Transverse colon (tissue), 4 donors: ENCODE measurements at regions not wholly inside any gene's neighbourhood (a gene's known extent, or its start where the extent isn't known, plus 50 kb on each side); places are given as distances from the start of the nearest gene placed in this dataset.

Source experiments
- DNase-seq: peaks from one replicate; pipeline ENCODE4 v3.0.0-alpha.2; 2019
- H3K27ac ChIP-seq, 4 donors: fragments of 200-600 bp; sonication (generic); 2 replicates each; pipeline ENCODE4 v1.5.1; 2016 to 2018; ENCODE audit warnings: inconsistent platforms in 4 of 4
- H3K27me3 ChIP-seq: fragments of 200-600 bp; sonication (generic); 2 replicates; pipeline ENCODE4 v1.5.1; 2017; ENCODE audit warnings: inconsistent platforms
- H3K36me3 ChIP-seq, 4 donors: fragments of 200-600 bp; sonication (generic); 2 replicates each; pipeline ENCODE4 v1.5.1; 2017 to 2019; ENCODE audit warnings: inconsistent platforms in 4 of 4
- H3K4me1 ChIP-seq, 4 donors: fragments of 200-600 bp; sonication (generic); 2 replicates each; pipeline ENCODE4 v1.5.1; 2017 to 2020; ENCODE audit warnings: inconsistent platforms in 4 of 4
- H3K4me3 ChIP-seq, 4 donors: fragments of 200-600 bp; sonication (generic); 1 replicate in 1 of 4; 2 replicates in 3 of 4; pipeline versions ENCODE4 v1.5.1 to v1.6.1; 2017 to 2019; ENCODE audit warnings: inconsistent platforms in 4 of 4
- H3K9me3 ChIP-seq, 2 donors: fragments of 200-600 bp; sonication (generic); 2 replicates each; pipeline ENCODE4 v1.5.1; 2017 to 2019; ENCODE audit warnings: inconsistent platforms in 2 of 2
- EP300 ChIP-seq: sonication (generic); formaldehyde crosslinking; IDR thresholded peaks from one replicate; pipeline ENCODE4 v1.6.1; 2017; ENCODE audit warnings: antibody characterized with exemption, low read depth
- POLR2A ChIP-seq: fragments of 450-650 bp; IDR thresholded peaks from one replicate; pipeline ENCODE4 v1.6.1; 2016; ENCODE audit warnings: antibody characterized with exemption, mild to moderate bottlenecking, moderate library complexity
- POLR2AphosphoS5 ChIP-seq, 3 donors: sonication (generic); formaldehyde crosslinking; IDR thresholded peaks; one replicate each; pipeline ENCODE4 v1.6.1; 2016; ENCODE audit warnings: antibody characterized with exemption in 3 of 3
- WGBS, 2 donors: methylation state at CpG; one replicate each; pipeline ENCODE4 v1.1.5; 2018; ENCODE audit warnings: low coverage in 1 of 2; 5-methylcytosine and 5-hydroxymethylcytosine counted together
- in situ Hi-C, 4 donors: fragments of 200-750 bp; cut with MboI; loops; one replicate each; pipeline versions ENCODE4 v1.15.0 to v1.15.1; 2017; ENCODE audit warnings: low sequenced_read_pairs in 3 of 4, low pct_ligation_motif_present in 1 of 4, low pct_unique_long_range_greater_than_20kb in 1 of 4
- intact Hi-C: fragments of 100-400 bp; cut with DNase I; formaldehyde crosslinking; loops from one replicate; pipeline ENCODE4 v1.15.1; 2023; ENCODE audit warnings: low total_unique reads
- TF ChIP-seq, protein P1 (sequence below), 5 experiments: fragments of 200-600 bp in 3 of 5; fragments of 450-650 bp in 2 of 5; sonication (generic) in 3 of 5; IDR thresholded peaks; 1 replicate in 2 of 5; 2 replicates in 3 of 5; pipeline ENCODE4 v1.5.1; 2016 to 2017; ENCODE audit warnings: antibody characterized with exemption in 5 of 5, inconsistent platforms in 3 of 5, mild to moderate bottlenecking in 2 of 5, moderate library complexity in 1 of 5

DNA sequence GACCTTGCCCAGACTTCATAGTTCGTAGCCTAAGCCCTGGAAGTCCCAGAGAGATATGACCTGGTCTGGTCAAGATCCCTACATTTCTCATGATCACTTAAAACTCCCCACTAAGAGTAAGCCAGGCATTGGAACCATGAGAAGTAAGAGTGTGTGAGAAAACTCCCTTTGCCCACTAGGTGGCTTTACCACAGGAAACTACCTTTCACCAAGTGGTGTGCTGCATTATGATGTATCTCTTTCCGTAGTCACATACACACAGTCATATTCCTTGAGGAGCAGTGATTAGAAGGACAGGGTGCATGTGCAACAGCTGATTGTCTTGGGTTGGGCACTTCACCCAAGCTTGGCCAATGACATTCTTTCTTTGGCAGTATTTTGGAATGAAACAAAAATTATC, 639.3 kb downstream of the KCNJ2 start:
- DNase-seq = no peak
- TF ChIP-seq POLR2AphosphoS5 (IDR thresholded peaks at IDR 0.05) = no peak
- TF ChIP-seq, protein P1, sequence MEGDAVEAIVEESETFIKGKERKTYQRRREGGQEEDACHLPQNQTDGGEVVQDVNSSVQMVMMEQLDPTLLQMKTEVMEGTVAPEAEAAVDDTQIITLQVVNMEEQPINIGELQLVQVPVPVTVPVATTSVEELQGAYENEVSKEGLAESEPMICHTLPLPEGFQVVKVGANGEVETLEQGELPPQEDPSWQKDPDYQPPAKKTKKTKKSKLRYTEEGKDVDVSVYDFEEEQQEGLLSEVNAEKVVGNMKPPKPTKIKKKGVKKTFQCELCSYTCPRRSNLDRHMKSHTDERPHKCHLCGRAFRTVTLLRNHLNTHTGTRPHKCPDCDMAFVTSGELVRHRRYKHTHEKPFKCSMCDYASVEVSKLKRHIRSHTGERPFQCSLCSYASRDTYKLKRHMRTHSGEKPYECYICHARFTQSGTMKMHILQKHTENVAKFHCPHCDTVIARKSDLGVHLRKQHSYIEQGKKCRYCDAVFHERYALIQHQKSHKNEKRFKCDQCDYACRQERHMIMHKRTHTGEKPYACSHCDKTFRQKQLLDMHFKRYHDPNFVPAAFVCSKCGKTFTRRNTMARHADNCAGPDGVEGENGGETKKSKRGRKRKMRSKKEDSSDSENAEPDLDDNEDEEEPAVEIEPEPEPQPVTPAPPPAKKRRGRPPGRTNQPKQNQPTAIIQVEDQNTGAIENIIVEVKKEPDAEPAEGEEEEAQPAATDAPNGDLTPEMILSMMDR (IDR thresholded peaks at IDR 0.05) = peak in 3 of 5 experiments; percentile 11 to 30 (median 18)
- WGBS, 2 donors = 63 to 76% methylated on average over 1 to 2 of the region's 2 CpGs

DNA sequence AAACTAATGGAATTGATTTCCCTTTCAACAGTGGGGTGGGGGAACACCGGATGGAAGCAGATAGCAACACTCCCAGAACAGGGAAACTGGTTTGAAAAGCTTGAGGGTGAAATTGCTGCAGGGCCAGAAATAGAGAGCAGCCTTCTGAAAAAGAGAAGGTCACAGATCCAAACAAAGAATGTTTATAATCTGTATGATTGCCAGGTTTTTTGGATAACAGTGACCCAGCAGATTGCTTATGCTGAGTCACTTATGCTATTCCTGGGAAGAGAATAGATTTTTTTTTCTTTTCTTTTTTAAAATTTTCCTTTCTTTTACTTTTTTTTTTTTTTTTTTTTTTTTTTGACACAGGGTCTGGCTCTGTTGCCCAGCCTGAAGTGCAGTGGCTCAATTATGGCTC, 641.3 kb downstream of the KCNJ2 start:
- TF ChIP-seq, protein P1 (IDR thresholded peaks at IDR 0.05) = no peak
- no peak for TF ChIP-seq EP300
- TF ChIP-seq POLR2A = no peak
- no peak for TF ChIP-seq POLR2AphosphoS5 (IDR thresholded peaks at IDR 0.05)
- in situ Hi-C loops (no loop called here), intact Hi-C loops (no loop called here)
- no peak overlapping the region for H3K27ac ChIP-seq
- WGBS, 2 donors = 64 to 70% methylated on average over 1 of the region's 1 CpG
- H3K4me1 ChIP-seq = no peaks in the 10 kb centered on the region
- DNase-seq = no peak
- no peaks in the 10 kb centered on the region for H3K9me3 ChIP-seq
- H3K27me3 ChIP-seq = no peaks in the 10 kb centered on the region
- no peak overlapping the region for H3K4me3 ChIP-seq
- H3K36me3 ChIP-seq = no peaks in the 10 kb centered on the region

More for the DNA sequence above, 639.3 kb downstream of the KCNJ2 start:
- Histone ChIP-seq H3K9me3 (no peaks in the 10 kb centered on the region), H3K36me3 (no peaks in the 10 kb centered on the region), H3K27me3 (no peaks in the 10 kb centered on the region), H3K27ac (no peak overlapping the region), H3K4me1 (no peaks in the 10 kb centered on the region), H3K4me3 (no peak overlapping the region)
- intact Hi-C loops (no loop called here), in situ Hi-C loops (no loop called here)

DNA sequence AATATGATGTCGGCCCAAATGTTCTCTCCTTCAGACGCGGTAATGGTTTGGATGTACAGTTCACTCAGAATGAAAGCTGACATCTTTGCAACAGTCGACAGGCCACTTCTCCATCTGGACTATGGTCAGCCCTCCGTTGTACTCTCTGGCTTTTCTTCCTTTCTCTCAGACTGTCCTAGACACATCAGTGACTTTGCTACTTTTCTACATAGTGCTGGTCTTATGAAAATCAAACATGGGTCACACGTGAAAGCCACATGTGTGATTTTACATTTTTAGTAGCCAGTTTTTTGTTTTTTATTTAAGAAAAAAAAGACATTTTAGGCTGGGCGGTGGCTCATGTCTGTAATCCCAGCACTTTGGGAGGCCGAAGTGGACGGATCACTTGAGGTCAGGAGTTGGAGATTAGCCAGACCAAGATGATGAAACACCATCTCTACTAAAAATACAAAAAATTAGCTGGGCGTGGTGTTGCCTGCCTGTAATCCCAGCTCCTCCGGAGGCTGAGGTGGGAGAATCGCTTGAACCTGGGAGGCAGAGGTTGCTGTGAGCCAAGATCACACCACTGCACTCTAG, 644.1 kb downstream of the KCNJ2 start:
- H3K27me3 ChIP-seq = no peaks in the 10 kb centered on the region
- H3K9me3 ChIP-seq = no peaks in the 10 kb centered on the region
- no peak for DNase-seq
- H3K4me3 ChIP-seq = no peak overlapping the region
- WGBS, 2 donors = 80 to 85% methylated on average over 7 to 12 of the region's 12 CpGs
- no peak overlapping the region for H3K27ac ChIP-seq
- in situ Hi-C loops = no loop called here
- no peaks in the 10 kb centered on the region for H3K36me3 ChIP-seq
- TF ChIP-seq POLR2AphosphoS5 (IDR thresholded peaks at IDR 0.05) (no peak), POLR2A (no peak), EP300 (no peak)
- TF ChIP-seq, protein P1 (IDR thresholded peaks at IDR 0.05) = no peak
- intact Hi-C loops = no loop called here
- H3K4me1 ChIP-seq = no peaks in the 10 kb centered on the region

DNA sequence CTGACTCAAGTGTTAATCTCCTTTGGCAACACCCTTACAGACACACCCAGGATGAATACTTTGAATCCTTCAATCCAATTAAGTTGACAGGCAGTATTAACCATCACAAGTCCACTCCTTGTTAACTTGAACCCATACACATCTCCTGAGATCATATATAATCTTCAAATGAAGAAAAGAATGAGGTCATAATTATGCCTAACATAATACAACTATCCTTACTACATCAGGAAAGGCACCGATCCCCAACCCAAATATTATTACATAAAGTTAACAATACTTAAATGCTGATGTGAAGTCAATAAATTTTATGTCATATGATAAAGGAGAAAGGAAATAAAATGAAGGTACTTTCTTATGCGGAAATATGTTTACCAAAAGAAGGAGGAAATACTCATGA, 649.9 kb downstream of the KCNJ2 start:
- WGBS, 2 donors = 35 to 79% methylated on average over 2 of the region's 2 CpGs
- no peaks in the 10 kb centered on the region for H3K27me3 ChIP-seq
- no peak overlapping the region for H3K27ac ChIP-seq
- no peak overlapping the region for H3K4me3 ChIP-seq
- H3K36me3 ChIP-seq = no peaks in the 10 kb centered on the region
- intact Hi-C loops = no loop called here
- in situ Hi-C loops = no loop called here
- no peak for DNase-seq
- no peaks in the 10 kb centered on the region for H3K9me3 ChIP-seq
- TF ChIP-seq EP300 (no peak), POLR2A (no peak), POLR2AphosphoS5 (IDR thresholded peaks at IDR 0.05) (no peak)
- TF ChIP-seq, protein P1 (IDR thresholded peaks at IDR 0.05) = no peak
- H3K4me1 ChIP-seq = no peaks in the 10 kb centered on the region
